ENCODE measurements at regions not wholly inside any gene's neighbourhood (a gene's known extent, or its start where the extent isn't known, plus 50 kb on each side); places are given as distances from the start of the nearest gene placed in this dataset.

DNA sequence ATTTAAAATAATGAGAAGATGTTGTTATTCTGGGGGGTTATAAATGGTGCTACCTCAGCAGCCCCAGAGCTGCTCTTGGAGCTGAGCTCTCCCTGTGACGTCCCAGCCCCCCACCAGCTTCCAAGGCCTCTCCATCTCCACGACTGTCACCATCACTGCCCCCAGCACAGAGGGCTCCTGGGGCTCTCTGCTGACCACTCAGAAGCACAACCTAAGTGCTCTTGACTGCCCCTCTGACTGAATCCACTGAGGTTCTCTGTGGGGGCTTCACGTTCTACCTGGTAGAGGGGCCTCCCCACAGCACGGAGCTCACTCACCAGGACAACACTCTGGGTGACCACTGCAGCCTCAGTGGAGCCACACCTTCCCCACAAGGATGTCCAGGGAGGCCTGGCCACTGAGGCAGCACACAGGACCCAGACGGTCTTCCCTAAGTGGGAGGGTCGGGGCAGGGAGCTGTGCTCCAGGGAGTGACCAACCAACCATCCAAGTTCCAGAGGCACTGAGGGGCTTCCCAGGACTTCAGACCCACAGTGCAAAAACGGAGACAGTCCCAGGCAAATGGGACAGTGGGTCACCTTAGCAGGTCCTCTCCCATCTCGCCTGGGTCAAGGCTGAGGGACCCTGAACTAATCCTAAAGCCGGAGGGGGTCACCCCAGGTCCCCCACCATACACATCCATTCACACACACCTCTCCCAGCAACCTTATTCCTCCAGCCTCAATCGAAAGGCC, 121.0 kb upstream of the PPP2R2D start:
- TF ChIP-seq CTCF (IDR thresholded peaks at IDR 0.05; ENCODE audit: low read length) (no peak), EZH2 (optimal IDR thresholded peaks at IDR 0.05; ENCODE audit: low read depth, low read length) (no peak)

Data from MM.1S (cell line).